GM21737 (cell line): ENCODE measurements at regions not wholly inside any gene's neighbourhood (a gene's known extent, or its start where the extent isn't known, plus 50 kb on each side); places are given as distances from the start of the nearest gene placed in this dataset.

Source experiments
- ATAC-seq: cut with Tn5 transposase; IDR thresholded peaks from one replicate; pipeline ENCODE4 v1.9.1; 2021; ENCODE audit warnings: mild to moderate bottlenecking, moderate library complexity; ENCODE audit not compliant: unreplicated experiment

DNA sequence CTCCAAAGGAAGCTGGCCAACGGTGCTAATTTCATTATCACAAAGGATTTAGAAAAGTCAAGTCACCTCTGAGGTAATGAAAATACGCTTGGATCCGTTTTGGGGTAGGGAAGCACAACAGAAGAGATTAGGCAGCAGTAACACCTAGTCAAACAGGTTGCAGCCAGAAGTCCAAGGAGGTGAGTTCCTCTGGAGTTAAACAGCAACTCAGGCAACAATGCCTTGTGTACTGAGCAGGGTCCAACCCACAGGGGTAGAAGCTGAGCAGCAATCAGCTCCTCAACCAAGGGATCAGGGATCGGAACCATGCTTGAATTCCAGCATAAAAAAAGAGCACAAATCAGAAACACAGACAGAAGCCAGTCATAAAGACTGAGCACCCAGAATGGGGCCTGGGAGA is 88.1 kb upstream of the SPRED1 start:
- ATAC-seq = no peak

- ATAC-seq = no peak
Measured at GRCh38 chr15:38168467-38169070, 84.1 kb upstream of the SPRED1 start.

GRCh38 chr15:38171973-38172372 is 80.7 kb upstream of the SPRED1 start:
- no peak for ATAC-seq

GRCh38 chr15:38174691-38175090 is 77.9 kb upstream of the SPRED1 start:
- no peak for ATAC-seq

DNA sequence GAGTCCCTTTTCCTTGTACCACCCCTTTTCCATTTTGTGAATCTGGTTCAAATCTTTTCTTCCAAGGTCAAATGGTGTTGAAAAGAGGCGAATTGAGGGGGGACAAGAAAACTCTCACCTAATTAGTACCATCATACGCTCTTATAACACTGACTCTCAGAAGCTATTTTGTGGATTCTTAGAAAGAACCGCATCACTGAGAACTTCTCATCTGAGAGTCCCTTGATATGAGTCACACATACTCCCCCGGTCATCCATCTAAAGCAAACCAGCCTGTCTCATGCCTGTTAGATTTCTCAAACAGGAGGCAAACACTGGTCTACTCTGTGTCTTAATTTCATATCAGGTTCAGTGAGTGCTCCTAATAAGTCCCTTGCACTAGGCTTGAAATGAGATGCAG is 76.5 kb upstream of the SPRED1 start:
- peak; percentile 64 for ATAC-seq

DNA sequence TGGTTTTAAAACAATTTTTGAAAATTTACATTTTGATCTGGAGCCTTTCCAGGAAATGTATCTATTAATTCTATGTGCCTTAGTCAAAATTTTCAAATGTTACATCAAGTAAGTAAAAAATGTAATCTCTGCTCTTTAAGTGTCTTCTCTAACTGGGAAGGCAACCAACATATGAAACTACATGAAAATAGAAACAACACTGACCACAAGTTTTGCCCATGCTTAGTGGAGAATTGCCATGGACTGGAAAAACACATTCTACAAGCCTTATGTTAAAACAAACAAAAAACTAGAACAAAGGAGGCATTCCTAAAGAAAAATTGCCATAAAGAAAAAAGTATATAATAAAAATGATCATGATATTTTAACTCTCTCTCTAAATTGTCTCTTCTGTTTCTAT is 75.9 kb upstream of the SPRED1 start:
- ATAC-seq = no peak

DNA sequence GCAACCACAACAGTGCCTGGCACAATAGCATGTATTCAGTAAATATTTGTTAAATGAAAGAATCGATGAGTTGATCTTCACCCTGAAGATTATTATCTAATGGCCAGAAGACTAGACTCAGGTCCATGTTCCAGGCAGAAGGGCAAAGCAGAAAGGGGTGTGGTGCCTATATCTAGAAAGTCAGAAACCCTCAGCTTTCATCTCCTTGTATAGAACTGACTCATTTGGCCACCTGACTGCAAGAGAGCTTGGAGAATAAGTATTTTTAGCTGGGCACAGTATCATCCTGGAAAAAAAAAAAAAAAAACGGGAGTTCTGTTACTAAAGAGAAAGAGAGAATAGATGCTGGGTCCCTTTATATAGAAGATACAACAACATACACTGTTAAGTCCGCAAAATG is 69.7 kb upstream of the SPRED1 start:
- ATAC-seq = no peak

DNA sequence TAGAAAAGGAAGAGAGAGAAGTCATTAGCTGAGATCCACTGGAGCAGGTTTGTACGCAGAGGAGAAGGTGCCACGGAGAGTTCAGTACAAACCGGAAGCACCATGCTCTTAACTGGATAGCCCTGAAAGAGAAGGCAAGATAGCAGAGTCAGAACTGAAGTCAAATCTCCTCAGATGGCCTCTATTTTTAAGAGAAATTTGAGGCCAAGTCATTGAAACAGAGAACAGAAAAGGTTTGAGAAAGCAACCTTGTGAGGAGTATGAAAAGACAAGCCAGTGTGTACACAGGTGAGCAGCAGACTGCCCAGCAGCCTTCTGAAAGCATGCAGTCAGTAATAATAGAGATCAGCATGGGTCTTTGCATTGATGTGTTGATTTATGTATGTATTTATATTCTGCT is 66.1 kb upstream of the SPRED1 start:
- no peak for ATAC-seq

DNA sequence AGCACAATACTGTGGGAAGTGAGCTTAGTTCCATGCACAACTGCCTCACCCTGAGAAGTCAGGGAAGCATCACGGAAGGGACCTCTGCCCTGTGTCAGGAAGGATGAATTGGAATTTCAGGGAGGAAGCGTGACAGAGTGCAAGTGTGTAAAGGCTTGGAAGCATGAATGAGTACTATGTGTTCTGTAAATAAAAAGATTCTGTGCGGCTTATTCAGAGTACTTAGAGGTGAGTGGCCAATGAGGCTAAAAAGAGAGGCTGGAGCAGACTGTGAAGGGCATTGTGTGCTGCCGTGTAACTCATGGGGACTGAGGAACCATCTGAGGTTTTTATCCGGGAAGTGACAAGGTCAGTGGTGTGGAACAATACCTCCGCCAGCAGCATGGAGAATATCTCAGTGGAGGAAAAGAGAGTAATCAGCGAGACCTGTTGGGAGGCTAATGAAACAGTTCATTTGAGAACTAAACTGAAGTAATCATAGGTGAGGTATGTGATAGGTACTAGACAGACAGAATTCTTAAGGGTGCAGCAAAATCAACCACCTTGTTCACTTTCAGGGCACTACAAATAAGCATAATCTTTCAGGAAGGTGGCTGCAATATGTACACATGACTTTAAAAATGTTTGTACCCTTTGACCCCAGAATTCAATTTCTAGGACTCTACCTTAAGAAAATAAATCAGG is 64.9 kb upstream of the SPRED1 start:
- ATAC-seq = no peak

GRCh38 chr15:38189671-38190295 is 62.9 kb upstream of the SPRED1 start:
- no peak for ATAC-seq

GRCh38 chr15:38190501-38190900 is 62.1 kb upstream of the SPRED1 start:
- ATAC-seq = no peak

- ATAC-seq = no peak
Measured at GRCh38 chr15:38192496-38192895, 60.1 kb upstream of the SPRED1 start.

DNA sequence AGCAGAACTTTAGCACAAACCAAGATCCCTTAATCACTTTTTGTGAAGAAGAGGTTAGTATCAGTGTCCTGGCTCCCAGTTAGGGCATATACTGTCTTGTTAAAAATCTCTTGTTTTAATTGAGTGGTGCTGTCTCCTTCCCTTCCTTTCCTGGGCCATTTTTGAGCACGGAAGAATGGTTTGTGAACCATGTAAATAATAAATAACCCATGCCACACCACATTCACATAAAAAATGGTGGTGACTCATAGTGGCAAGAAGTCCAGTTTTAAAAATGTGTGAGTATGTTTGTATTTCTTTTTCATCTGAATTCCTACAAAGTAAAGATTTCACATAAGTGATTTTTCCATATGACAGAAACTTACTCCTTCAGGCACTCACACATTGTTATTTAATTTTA is 59.1 kb upstream of the SPRED1 start:
- no peak for ATAC-seq

DNA sequence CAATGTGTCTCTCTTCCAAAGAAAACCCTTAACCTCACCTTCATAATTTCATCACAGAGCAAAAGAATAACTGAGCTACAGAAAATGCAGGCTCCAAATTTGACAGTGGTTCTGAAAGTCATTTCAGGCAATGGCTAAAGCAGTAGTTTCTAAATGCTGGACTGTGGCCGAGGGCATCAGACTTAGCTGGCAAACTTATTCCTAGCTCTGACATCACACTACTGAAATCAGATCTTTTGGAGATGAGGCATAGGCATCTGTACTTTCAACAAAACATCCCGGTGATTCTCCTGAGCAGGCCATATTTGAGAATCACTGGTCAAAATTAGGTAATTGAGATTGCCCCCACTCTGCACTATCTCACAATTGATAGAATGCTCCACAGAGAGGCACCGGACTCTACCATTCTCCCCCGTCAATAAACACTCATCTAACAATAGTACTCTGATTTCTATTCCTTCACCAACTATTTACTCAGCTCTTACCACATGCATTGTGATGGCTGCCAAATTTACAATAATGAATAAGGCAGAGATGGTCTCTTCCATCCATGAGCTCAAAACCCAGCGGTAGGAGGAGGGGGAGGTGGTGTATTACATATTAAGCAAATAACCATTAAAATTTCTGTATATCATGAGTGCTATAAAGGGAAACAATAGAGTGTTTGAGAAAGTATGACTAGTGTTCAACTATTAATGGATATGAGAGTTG is 57.3 kb upstream of the SPRED1 start:
- ATAC-seq = no peak

DNA sequence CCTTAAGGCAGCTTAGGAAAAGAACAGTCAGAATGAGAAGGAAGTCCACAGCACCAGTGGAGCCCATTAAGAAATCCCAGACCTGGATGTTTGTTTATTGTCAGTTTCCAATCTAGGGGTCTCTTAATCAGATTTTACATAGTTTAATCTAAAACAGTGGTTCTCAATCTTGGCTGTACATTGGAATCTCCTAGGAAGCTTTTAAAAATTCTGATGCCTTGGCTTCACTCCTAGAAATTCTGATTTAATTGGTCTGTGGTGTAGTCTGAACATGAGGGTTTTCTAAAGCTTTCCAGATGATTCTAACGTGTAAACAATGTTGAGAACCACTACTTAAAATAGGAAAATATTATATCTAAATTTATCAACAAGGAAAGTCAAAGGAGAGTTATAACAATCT is 56.6 kb upstream of the SPRED1 start:
- ATAC-seq = no peak

- ATAC-seq = no peak
Measured at GRCh38 chr15:38197553-38197952, 55.1 kb upstream of the SPRED1 start.

DNA sequence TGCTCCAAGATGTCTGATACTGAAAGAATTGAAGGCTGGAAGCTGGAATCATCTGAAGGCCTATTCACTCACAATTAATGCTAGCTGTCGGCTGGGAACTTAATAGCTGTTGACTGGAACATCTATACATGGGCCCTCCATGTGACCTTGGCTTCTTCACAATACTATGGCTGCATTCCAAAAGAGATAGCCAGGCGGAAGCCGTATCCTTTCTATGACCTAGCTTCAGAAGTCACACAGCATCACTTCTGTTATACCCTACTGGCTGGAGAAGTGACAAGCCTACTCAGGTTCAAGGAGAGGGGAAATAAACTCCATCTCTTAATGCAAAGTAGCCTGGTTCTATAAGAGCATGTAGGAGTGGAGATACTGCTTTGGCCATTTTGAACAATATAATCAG is 50.9 kb upstream of the SPRED1 start:
- no peak for ATAC-seq

DNA sequence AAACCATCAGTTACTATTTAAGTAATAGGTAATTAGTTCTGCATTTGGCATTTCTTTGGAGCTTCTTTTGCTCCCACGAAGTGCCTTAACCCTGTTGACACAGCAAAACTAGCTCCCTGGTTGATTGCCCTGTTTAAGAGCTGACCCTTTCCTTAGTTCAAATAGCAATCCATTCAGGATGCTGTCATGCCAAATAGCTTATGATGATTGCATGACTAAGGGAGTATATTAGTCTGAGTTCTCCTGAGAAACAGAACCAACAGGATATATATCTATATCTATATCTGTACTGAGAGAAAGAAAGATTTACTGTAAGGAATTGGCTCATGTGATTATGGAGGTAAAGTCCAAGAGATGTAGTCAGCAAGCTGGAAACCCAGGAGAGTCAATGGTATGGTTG is 50.3 kb upstream of the SPRED1 start:
- no peak for ATAC-seq
